ENCODE measurements at regions not wholly inside any gene's neighbourhood (a gene's known extent, or its start where the extent isn't known, plus 50 kb on each side); places are given as distances from the start of the nearest gene placed in this dataset.

DNA sequence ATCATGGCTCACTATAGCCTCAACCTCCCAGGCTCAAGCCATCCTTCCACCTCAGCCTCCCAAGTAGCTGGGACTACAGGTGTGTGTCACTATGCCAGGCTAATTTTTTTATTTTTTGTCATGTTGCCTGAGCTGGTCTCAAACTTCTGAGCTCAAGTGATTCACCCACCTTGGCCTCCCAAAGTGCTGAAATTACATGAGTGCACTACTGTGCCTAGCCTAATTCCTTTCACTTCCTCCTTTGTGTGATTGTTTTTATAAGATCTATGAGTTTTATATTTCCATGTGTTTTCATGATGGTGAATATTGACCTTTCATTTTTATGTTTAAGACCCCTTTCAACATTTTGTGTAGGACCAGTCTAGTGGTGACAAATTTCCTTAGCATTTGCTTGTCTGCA is 55.2 kb upstream of the IL12B start:
- DNase-seq, result no peak

DNA sequence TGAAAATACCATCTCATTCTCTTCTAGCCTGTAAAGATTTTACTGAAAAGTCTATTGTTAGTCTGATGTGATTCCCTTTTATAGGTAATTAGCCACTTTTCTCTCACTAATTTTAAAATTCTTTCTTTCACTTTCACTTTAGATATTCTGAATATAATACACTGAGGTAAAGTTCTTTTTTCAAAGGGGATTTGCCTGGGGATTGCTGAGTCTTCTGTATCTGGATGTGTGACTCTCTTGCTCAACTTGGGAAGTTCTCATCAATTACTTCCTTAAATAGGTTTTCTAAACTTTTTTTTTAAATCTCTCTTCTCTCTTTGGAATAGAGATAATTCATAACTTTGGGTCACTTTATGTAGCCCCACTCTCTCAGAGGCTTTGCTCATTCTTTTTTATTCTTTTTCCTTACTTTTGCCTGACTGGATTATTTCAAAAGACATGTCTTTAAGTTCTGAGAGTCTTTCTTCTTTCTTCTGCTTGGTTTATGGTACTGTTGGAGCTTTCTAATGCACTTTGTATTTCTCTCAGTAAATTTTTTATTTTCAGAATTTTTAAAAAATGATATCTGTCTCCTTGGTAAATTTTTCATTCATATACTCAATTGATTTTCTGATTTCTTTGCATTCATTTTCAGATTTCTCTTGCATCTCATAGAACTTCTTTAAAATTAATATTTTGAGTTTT is 55.9 kb upstream of the IL12B start:
- DNase-seq, result no peak

DNA sequence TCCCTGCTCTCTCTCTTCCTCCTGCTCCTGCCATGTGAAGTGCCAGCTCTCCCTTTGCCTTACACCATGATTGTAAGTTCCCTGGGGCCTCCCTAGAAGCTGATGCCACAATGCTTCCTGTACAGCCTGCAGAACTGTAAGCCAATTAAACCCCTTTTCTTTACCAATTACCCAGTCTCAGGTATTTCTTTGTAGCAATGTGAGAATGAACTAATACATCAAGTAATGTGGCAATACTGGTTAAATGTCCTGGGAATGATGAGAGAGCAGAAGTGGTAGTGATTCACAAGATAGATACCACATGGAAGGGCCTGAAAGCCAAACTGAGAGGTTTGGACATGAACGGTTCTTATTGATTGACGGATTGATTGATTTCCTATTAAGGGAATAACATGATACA is 62.6 kb upstream of the IL12B start:
- no peak for DNase-seq

DNA sequence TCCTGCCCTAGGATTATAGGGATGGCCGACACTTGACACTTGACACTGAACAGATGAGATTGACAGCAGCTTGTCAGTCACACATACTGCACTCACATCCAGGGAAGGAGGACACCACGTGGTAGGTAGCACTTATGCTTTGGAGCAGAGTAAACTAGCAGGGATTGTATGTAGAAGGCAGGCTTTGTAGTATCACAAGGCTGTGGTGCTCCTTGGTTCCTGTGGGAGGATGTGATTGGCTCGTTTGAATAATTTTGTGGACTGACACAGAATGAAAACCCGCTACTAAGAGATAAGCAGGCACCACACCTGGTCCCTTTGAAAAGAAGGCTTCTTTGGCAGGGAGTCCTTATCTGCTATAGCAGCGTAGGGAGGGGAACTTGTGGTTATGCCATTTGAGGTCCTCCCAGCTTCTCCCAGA is 63.6 kb upstream of the IL12B start:
- DNase-seq, result no peak

- DNase-seq, result no peak
Measured at GRCh38 chr5:159395202-159395601, 64.9 kb upstream of the IL12B start.

GRCh38 chr5:159398936-159399335 is 68.6 kb upstream of the IL12B start:
- DNase-seq, result no peak

DNA sequence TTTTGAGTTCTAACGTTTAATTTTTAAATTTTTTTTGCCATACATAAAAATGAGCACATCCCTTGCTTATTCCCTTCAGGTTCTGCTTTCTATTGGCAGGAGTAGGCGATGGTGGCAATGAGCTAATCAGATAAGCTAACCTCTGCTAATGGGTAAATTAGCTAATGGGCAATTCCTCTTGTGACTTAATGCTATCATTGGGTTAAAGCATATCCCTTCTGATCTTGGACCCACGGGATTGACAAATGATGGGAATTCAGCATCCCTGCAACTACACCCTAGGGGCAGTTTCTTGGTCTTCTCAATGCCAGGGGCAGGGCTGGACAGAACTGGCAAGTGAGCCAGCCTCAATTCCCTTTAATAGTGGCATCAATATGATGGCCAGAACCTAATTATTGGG is 70.2 kb upstream of the IL12B start:
- no peak for DNase-seq

DNA sequence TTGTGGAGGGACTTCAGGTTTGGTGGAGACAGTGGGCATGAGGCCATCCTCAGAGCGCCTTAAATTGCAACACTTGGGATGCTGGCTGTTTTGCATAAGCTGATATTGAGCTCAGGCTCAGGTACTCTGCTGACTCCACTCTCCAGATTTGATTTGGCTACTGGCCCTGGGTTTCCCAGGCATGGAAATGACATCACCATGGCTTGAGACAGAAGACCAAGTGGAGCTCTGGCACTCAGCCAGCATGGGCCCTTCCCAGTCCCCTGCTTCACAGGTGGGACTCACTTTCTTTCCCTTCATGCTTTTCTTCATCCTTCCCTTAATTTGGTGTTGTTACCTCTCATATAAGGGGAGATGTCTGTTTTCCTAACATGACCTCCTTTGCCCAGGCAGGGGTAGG is 72.0 kb upstream of the IL12B start:
- no peak for DNase-seq

DNA sequence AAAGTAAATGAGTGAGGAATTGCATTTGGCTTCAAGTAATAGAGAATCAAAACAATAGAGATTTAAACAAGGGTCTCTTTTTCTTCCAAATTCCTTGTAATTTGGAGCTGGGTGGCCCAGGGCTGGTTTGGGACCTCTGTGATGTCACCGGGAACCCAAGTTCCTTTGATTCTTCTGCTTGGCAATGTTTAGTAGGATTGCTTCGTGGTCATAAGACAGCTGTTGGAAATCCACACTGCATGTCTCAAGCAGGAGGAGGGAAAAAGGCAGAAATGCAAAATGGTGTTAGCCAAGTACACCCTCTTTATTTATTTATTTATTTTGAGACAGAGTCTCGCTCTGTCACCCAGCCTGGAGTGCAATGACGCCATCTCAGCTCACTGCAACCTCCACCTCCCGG is 72.6 kb upstream of the IL12B start:
- DNase-seq, result no peak

- no peak for DNase-seq
Measured at GRCh38 chr5:159403906-159404681, 73.8 kb upstream of the IL12B start.

DNA sequence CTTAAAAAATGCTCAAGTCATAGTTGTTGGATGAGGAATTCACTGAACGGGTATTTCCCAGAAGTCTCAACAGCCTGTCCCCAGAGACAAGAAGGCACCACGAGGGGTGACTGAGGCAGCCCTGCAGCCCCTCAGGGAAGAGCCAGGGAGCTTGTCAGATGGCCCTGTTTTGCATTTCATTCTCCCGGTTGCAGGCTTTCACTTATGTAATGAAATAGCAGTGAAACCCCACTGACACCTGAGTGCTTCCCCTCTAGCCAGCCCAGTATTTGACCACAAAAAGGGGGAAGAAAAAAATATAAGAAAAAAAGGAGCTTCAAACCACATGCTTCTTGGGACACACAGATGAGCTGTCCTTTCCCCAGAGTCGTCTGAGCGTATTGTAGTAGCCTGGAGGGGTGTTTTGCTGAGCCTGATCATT is 75.3 kb upstream of the IL12B start:
- DNase-seq, result no peak

GRCh38 chr5:159406571-159406970 is 76.3 kb upstream of the IL12B start:
- no peak for DNase-seq

DNA sequence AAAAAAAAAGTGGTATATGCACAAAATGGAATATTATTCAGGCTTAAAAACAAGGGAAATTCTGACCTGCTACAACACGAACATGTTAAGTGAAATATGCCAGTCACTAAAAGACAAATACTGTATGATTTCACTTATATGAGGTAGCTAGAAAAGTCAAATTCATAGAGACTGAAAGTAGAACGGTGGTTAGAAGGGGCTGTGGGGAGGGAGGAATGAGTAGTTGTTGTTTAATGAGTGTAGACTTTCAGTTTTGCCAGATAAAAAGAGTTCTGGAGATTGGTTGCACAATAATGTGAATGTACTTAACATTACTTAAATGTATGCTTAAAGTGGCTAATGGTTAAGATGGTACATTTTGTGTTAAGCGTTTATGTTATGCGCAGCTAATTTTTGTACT is 79.5 kb upstream of the IL12B start:
- no peak for DNase-seq

- no peak for DNase-seq
Measured at GRCh38 chr5:159410480-159410879, 80.2 kb upstream of the IL12B start.

DNA sequence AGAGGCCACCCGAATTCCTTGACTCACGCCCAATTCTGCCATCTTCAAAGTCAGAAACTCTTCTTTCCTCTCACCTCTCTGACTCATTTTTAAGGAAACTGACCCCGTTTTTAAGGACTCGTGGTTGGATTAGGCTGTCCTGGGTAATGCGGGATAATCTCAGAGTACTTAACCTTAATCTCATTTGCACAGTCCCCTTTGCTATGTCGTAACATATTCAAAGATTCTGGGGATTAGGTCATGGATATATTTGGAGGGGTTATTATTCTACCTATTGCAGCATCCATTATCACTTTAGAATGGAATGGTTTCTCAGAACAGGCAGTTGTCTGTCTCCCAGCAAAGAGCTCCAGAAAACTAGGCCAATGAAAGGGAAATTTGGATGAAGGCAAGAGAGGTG is 80.8 kb upstream of the IL12B start:
- DNase-seq, result no peak

DNA sequence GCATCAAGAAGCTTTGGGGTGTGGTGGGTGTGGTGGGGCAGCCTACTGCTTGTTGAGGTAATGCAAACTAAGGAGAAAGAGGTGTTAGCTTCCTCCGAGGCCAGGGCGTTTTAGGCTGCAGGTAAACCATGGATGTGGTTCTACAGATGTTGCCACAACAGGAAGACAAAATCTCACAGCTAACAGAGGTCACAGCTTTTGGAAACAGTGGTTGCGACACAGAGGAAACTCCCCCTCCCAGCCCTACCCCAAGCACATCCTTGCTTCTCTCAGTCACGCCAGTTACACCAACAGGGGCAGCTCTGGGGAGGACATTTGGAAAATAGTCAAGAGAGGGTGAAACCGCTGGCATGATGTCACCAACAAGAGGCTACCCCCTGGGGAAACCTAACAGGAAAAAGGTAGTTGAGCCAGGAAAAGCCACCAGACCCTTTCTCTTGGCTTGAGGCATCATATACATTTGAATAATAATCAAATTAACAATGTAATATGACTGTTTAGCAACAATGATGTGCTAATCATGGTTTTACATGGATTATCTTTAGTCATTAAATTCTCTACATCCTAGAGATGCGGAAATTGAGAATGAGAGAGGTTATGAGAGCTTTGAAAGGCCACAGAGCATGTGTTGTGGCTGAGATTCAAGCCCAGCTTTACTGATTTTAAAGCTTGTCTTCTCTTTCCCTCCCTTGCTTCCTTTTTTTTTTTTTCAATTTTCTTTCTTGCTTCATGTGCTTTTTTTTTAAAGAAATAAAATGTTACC is 82.2 kb upstream of the IL12B start:
- DNase-seq, result no peak

DNA sequence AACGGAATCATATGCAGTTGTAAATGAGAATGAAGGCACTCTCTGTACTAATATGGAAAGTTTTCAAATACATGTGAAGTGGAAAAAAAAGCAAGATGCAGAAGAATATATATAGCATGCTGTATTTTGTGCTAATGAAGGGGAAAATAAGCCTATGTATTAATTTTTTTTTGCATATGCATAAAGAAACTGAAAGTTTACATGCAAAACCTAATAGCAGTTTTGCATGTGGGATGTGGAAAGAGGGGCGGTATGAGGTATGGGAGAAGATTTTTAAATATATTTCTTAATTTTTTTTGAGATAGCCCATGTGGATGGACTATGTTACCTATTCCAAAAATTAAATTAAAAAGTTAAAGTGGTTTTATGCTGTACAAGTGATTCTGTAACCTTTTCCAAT is 83.7 kb upstream of the IL12B start:
- no peak for DNase-seq

DNA sequence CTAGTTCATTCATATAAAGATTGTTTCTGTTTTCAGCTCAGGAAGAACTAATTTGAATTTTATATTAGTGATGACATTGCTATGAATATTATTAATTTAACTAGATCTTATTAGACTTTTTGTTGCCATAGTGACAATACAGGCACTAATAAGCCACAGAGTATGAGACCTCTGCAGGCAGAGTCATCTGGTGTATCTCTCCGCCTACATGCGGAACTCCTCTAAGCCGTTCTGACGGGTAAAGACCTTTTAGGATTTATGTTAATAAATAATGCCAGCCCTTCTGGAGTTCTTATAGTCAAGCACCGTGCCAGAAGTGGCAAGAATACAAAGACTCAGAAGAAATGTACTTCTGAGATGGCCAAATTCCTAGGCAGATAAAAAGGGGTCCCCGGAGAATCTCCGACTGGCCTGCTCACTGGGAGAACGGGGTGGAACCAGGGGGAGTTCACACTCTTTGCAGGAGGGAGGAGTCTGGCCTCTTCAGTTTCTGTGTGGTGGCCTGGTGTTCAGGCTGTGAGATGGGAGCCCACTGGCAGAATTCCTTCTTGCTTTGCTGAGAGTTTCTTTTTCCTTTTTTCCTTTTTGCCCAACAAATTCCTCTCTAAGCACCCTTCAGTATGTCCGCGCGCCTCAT is 85.1 kb upstream of the IL12B start:
- DNase-seq, result no peak

DNA sequence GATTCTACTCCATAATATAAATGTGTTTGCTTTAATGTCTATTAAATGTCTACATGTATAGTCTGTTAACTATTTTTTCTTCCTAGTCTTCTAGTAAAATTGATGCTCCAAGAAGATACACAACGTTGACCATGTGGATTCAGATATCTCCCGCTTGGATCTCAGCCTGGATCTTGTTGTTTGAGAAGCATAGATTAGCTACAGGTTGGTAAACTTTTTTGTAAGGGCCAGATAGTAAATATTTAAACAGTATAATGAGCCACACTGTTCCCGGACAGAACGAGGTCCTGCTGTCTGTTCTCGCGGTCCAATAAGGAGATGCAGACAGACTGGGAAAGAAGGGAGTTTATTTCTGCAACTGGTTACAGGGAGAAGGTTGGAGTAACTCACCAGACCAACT is 86.2 kb upstream of the IL12B start:
- no peak for DNase-seq

GRCh38 chr5:159417170-159417569 is 86.9 kb upstream of the IL12B start:
- DNase-seq, result no peak

- DNase-seq, result no peak
Measured at GRCh38 chr5:159419576-159419975, 89.3 kb upstream of the IL12B start.

DNA sequence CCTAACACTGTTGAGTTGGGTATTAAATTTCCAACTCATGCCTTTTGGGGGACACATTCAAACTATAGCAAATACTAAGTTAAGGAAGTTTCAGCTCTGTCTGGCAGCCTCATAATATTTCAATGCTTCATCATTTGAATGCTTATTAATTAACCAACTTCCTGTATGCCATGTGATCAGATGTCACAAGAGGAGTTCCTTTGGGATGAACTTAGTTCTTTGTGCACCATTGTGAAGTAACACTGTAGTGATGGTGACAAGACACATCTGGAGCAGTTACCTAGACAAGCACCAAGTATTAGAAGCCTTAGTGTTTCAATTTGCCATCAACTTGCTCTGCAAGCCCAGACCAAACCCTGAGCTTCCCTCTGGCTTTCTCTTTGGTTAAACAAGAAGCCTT is 90.7 kb upstream of the IL12B start:
- no peak for DNase-seq

GRCh38 chr5:159422361-159422760 is 92.1 kb upstream of the IL12B start:
- no peak for DNase-seq

DNA sequence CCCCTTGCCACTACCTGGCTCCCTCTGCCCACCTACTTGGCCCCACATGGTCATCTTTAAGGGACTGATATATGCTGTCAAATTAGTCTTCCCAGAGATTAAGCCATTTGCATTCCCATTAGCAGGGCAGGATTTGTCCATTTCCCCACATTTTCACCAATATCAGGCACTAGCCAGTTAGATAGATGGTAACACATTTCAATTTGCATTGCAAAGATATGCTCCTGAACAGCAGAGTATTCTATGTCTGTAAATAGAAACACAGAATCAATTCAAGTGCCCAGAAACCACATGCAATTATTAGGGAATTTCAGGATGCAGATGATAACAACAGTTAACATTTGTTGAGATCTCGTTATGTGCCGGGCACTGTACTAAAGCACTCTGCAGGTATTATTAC is 92.6 kb upstream of the IL12B start:
- DNase-seq, result no peak
